ENCODE measurements at regions not wholly inside any gene's neighbourhood (a gene's known extent, or its start where the extent isn't known, plus 50 kb on each side); places are given as distances from the start of the nearest gene placed in this dataset.
A peak's percentile ranks its signal among the peaks of the same experiment; 100 is the strongest.
"Not testable (repeated sequence)": the region's sequence is repeated elsewhere in the genome, so short reads cannot be mapped to it uniquely, and the experiment has no call there.

DNA sequence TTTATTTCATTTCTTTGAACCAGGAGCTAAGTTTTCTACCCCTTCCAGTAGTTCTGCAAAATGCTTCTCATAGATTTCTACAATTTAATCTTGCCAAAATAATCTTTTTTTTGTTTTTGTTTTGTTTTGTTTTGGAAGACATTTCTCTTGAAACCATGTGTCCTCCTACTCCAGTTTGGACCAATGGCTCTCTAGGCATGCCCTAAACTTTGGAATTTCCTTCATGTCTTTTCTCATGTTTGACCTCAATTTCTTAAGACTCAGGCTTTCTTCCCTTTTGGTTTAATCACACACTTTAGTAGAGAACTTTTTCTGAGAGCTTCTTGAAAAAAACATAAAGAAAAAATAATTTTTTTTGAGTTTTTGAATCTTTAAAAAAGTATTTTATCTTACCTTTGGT, 173.8 kb downstream of the GJA1 start:
- H3K4me3 ChIP-seq, result no peak overlapping the region
- no peak for ATAC-seq (replicated peaks in 6 of 8)
- no peaks in the 10 kb centered on the region for H3K4me1 ChIP-seq (replicated peaks in 1 of 2)
- in situ Hi-C loops (cut with MboI; ENCODE audit: low pct_unique_long_range_greater_than_20kb in 2 of 9, low sequenced_read_pairs in 9 of 9, unreplicated experiment in 9 of 9), result no loop called here
- H3K27ac ChIP-seq, result no peak overlapping the region

DNA sequence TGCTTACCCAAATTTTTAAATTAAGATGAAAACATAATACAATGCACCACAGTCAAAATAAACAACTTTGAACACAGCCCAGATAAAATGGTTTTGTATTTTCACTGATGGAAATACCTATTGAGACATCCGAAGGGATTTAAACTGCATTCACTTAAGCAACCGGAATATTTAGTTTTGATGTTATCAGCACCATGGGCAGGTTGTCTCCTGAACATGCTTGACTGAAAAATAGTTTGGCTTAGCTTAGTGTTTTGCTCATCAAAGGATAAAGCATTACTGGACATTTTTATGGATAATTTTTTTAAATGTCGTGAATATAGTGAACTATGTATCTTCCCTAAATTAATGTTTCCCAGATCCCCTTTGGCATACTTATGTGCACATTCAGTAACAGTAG, 177.5 kb downstream of the GJA1 start:
- no peak for ATAC-seq (replicated peaks in 6 of 8)
- Histone ChIP-seq H3K27ac (no peak overlapping the region), H3K4me3 (no peak overlapping the region), H3K4me1 (replicated peaks in 1 of 2) (no peaks in the 10 kb centered on the region)
- in situ Hi-C loops (cut with MboI; ENCODE audit: low pct_unique_long_range_greater_than_20kb in 2 of 9, low sequenced_read_pairs in 9 of 9, unreplicated experiment in 9 of 9), result no loop called here
- WGBS, 10 experiments, result 38 to 100% (median 83%) methylated on average over 1 to 3 of the region's 3 CpGs; no CpG with 5 or more reads in 1 of the 10 experiments

DNA sequence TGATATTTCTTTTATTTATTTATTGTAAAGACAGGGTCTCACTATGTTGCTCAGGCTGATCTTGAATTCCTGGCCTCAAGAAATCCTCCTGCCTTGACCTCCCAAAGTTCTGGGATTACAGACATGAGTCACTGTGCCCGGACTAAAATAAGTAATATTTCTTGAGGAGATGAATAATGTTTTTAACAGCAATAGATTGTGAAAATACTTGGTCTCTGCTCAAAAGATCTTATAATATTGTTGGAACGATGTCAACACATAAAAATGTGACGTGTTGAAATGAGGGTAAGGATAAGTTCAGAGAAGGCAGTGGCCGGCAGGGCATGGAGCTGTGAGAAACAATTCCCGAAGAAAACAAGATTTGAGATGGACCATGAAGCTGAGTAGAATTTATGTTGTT, 178.7 kb downstream of the GJA1 start:
- WGBS, 10 experiments, result 59 to 98% (median 86%) methylated on average over 2 to 5 of the region's 5 CpGs; no CpG with 5 or more reads in 2 of the 10 experiments
- peaks cover 0 to 5% of the 10 kb centered on the region in 2 donors for H3K4me1 ChIP-seq (replicated peaks in 1 of 2)

DNA sequence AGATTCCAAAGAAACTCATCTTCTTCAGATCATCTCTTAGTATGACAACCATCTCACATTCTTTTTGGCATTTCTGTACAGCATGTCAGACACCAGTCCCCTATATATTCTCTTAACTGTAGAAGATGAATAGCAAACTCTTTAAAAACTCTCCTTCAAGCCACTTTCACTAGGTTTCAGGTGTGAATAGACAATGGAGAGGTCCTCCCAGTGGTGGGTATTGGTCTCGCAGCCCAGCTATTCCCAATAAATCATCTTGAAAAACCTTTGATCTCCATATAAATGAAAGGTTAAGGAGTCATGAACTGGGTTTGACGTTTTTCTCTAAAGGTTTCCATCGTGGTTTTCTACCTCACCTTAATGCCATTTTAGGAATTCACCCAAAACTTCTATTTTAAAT, 180.0 kb downstream of the GJA1 start:
- no peak for ATAC-seq (replicated peaks in 6 of 8)
- no peak overlapping the region for H3K4me3 ChIP-seq
- in situ Hi-C loops (cut with MboI; ENCODE audit: low pct_unique_long_range_greater_than_20kb in 2 of 9, low sequenced_read_pairs in 9 of 9, unreplicated experiment in 9 of 9), result no loop called here
- H3K4me1 ChIP-seq (replicated peaks in 1 of 2), result peaks cover 0 to 6% of the 10 kb centered on the region in 2 donors
- WGBS, 10 experiments, result 31 to 100% (median 62%) methylated on average over 1 to 3 of the region's 3 CpGs; no CpG with 5 or more reads in 1 of the 10 experiments
- no peak overlapping the region for H3K27ac ChIP-seq

More for the DNA sequence above, 178.7 kb downstream of the GJA1 start:
- Histone ChIP-seq H3K27ac (no peak overlapping the region), H3K4me3 (no peak overlapping the region)
- in situ Hi-C loops (cut with MboI; ENCODE audit: low pct_unique_long_range_greater_than_20kb in 2 of 9, low sequenced_read_pairs in 9 of 9, unreplicated experiment in 9 of 9), result no loop called here
- ATAC-seq (replicated peaks in 6 of 8), result no peak

DNA sequence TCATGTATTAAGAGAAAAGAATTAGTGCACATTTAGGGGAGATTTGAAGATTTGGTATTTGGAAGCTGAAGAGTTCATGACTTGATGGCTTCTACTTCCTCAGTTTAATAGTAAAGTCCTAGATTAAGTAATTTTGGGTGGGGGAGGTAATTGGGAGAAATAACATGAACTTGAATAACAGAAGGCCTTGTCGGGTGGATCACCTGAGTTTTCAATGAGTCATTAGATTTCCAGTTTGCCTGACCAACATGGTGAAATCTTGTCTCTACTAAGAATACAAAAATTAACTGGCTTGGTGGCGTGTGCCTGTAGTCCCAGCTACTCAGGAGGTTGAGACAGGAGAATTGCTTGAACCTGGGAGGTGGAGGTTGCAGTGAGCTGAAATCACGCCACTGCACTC, 181.0 kb downstream of the GJA1 start:
- Histone ChIP-seq H3K27ac (no peak overlapping the region), H3K4me1 (replicated peaks in 1 of 2) (peaks cover 0 to 6% of the 10 kb centered on the region in 2 donors), H3K4me3 (no peak overlapping the region)
- in situ Hi-C loops (cut with MboI; ENCODE audit: low pct_unique_long_range_greater_than_20kb in 2 of 9, low sequenced_read_pairs in 9 of 9, unreplicated experiment in 9 of 9), result no loop called here
- no peak for ATAC-seq (replicated peaks in 6 of 8)
- 56 to 100% (median 80%) methylated on average over 1 to 3 of the region's 3 CpGs; no CpG with 5 or more reads in 3 of the 10 experiments for WGBS, 10 experiments

DNA sequence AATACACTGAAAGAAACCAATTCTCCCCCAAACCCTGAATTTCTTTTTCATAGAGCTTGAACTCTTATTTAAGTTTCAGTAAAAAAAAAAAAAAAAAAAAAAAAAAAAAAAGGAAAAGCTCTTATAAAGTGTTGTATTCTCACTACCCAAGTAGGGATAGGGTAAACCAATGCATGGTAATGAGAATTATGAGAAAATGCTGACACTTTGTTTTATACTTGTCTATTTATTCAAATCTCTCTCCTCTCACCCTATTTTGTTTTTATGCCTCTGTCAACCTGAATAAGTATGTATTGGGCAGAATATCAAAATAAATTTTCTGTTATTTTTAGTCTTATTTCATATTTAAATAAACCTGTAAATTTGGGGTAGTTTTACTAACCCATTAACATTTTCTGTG, 181.9 kb downstream of the GJA1 start:
- in situ Hi-C loops (cut with MboI; ENCODE audit: low pct_unique_long_range_greater_than_20kb in 2 of 9, low sequenced_read_pairs in 9 of 9, unreplicated experiment in 9 of 9), result no loop called here
- no peak overlapping the region for H3K27ac ChIP-seq
- no peak overlapping the region for H3K4me3 ChIP-seq
- no peak for ATAC-seq (replicated peaks in 6 of 8)
- peaks cover 0 to 6% of the 10 kb centered on the region in 2 donors for H3K4me1 ChIP-seq (replicated peaks in 1 of 2)

DNA sequence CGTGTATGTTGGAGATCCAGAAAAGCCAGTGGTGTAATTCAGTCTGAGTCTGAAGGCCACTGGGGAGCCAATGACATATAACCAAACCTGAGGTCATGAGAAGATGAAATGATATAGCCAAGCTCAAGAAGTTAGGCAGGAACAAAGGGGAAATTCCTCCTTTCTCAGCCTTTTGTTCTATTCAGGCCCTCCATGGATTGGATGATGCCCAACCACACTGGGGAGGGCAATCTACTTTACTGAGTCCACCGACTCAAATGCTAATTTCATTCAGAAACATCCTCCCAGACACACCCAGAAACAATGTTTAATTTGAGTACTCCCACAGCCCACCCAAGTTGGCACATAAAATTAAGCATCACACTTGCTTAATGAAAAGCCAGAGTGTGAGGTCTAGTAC, 183.6 kb downstream of the GJA1 start:
- H3K4me1 ChIP-seq (replicated peaks in 1 of 2), result peaks cover 0 to 6% of the 10 kb centered on the region in 2 donors
- WGBS, 10 experiments, result 13 to 83% (median 20%) methylated on average over 1 to 2 of the region's 2 CpGs; no CpG with 5 or more reads in 3 of the 10 experiments
- in situ Hi-C loops (cut with MboI; ENCODE audit: low pct_unique_long_range_greater_than_20kb in 2 of 9, low sequenced_read_pairs in 9 of 9, unreplicated experiment in 9 of 9), result no loop called here
- H3K4me3 ChIP-seq, result no peak overlapping the region
- no peak overlapping the region for H3K27ac ChIP-seq
- ATAC-seq (replicated peaks in 6 of 8), result peak in 1 of 8 experiments; percentile 26

DNA sequence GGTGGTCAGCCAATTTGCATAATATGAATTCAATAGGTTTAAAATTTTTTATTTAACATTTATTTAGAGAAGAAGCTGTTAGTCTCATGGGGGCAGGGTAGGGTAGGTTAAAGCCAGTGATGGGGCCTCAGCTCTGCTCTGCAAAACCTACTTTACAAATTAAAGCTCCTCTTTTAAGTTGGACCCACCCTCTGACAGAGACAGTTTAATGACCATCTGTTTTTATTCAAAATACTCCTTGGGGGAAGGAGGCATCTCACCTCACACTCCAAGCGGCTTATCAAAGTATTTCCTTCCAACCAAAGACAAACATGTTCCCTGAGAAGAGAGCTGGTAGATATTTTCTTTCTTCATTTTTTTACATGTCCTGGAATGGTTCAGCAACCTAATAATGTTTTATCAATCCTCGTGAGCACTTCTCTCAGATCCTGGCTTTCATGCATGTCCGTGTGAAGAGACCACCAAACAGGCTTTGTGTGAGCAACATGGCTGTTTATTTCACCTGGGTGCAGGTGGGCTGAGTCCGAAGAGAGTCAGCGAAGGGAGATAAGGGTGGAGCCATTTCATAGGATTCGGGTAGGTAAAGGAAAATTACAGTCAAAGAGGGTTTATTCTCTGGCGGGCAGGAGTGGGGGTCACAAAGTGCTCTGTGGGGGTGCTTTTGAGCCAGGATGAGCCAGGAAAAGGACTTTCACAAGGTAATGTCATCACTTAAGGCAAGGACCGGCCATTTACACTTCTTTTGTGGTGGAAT, 184.7 kb downstream of the GJA1 start:
- 40 to 73% (median 68%) methylated on average over 1 to 4 of the region's 8 CpGs; no CpG with 5 or more reads in 2 of the 10 experiments for WGBS, 10 experiments
- Histone ChIP-seq H3K27ac (no peak overlapping the region), H3K4me3 (no peak overlapping the region), H3K4me1 (replicated peaks in 1 of 2) (peaks cover 0 to 6% of the 10 kb centered on the region in 2 donors)
- ATAC-seq (replicated peaks in 6 of 8), result no peak
- in situ Hi-C loops (cut with MboI; ENCODE audit: low pct_unique_long_range_greater_than_20kb in 2 of 9, low sequenced_read_pairs in 9 of 9, unreplicated experiment in 9 of 9), result no loop called here

DNA sequence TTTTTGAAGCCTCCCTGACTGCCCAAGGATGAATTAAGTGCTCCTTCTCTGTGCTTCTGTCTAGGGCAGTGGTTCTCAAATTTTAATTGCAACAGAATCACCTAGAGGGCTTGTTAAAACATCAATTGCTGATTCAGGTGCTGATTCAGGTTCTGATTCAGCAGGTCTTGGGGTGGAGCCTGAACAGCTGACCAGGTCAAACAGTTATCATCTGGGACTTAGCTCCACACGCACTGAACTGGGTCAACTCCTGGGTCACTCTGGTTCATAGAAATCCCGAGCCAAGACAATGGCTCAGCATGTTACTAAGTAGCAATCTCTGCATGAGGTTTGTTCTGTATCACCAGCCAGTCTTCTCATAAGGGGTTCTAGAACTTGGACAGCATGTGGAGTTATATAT, 192.3 kb downstream of the GJA1 start:
- 0 to 83% (median 48%) methylated on average over 1 to 2 of the region's 2 CpGs; no CpG with 5 or more reads in 4 of the 10 experiments for WGBS, 10 experiments
- Histone ChIP-seq H3K27ac (no peak overlapping the region), H3K4me1 (replicated peaks in 1 of 2) (no peaks in the 10 kb centered on the region), H3K4me3 (no peak overlapping the region)
- no peak for ATAC-seq (replicated peaks in 6 of 8)
- in situ Hi-C loops (cut with MboI; ENCODE audit: low pct_unique_long_range_greater_than_20kb in 2 of 9, low sequenced_read_pairs in 9 of 9, unreplicated experiment in 9 of 9), result no loop called here

DNA sequence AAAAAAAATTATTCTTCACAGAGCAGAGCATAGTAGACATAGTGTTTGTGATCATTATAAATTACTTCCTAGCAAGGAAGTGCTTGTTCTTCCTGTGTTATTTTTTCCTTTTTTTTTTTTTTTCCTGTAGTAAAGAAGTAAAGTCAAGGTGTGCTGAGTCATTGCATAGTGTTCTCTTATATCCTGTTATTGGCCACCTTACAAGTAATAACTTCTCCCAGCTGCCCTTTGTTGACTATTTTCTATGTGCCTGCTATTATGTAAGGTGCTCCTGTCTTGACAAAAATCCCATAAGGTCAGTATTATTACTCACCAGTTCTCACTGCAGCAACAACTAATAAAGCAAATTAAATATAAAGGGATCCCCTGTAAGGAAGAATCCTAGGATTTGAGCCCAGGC, 195.3 kb downstream of the GJA1 start:
- H3K4me3 ChIP-seq, result no peak overlapping the region
- H3K4me1 ChIP-seq (replicated peaks in 1 of 2), result no peaks in the 10 kb centered on the region
- no peak overlapping the region for H3K27ac ChIP-seq
- ATAC-seq (replicated peaks in 6 of 8), result no peak
- in situ Hi-C loops (cut with MboI; ENCODE audit: low pct_unique_long_range_greater_than_20kb in 2 of 9, low sequenced_read_pairs in 9 of 9, unreplicated experiment in 9 of 9), result no loop called here

DNA sequence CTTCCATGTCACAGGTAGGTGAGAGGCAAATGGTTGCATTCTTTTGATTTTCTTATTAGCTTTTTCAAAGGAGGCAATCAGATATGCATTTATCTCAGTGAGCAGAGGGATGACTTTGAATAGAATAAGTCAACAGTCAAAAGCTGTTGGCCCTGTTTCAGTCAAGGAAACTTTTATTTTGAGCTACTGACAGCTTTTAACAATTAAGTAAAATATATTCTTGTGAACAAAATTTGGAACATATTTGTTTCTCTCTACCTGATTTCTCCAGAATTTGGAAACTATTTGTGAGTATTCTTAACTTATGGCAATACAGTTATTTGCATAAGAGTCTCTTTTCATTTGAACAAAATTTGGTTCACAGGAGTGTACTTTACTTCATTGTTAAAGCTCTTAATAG, 196.3 kb downstream of the GJA1 start:
- H3K27ac ChIP-seq; ATAC-seq (replicated peaks in 6 of 8); in situ Hi-C loops (cut with MboI; ENCODE audit: low pct_unique_long_range_greater_than_20kb in 2 of 9, low sequenced_read_pairs in 9 of 9, unreplicated experiment in 9 of 9); H3K4me3 ChIP-seq; H3K4me1 ChIP-seq (replicated peaks in 1 of 2): not testable (repeated sequence)

DNA sequence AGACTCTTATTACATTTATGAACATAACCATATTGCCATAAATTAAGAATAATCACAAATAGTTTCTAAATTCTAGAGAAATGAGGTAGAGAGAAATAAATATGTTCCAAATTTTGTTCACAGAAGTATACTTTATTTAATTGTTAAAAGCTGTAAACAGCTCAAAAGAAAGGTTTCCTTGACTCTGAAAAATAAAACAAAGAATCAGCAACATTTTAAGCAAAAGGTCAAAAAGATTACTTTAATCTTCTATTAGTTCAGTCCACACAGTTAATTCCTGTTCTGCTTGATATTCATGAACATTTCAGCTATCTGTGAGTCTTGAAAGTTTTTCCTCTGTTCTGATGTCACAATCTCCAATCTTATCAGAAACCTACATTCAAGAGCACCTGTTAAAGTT, 197.9 kb downstream of the GJA1 start:
- ATAC-seq (replicated peaks in 6 of 8), result no peak
- Histone ChIP-seq H3K4me1 (replicated peaks in 1 of 2) (no peaks in the 10 kb centered on the region), H3K27ac (no peak overlapping the region), H3K4me3 (no peak overlapping the region)
- in situ Hi-C loops (cut with MboI; ENCODE audit: low pct_unique_long_range_greater_than_20kb in 2 of 9, low sequenced_read_pairs in 9 of 9, unreplicated experiment in 9 of 9), result no loop called here

DNA sequence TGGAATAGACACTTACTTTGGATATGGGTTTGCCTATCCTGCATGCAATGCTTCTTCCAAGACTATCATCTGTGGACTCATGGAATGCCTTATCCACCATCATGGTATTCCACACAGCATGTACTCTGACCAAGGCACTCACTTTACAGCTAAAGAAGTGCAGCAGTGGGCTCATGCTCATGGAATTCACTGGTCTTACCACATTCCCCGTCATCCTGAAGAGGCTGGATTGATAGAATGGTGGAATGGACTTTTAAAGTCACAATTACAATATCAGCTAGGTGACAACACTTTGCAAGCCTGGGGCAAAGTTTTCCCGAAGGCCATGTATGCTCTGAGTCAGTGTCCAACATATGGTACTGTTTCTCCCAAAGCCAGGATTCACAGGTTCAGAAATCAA, 199.1 kb downstream of the GJA1 start:
- ATAC-seq (replicated peaks in 6 of 8); in situ Hi-C loops (cut with MboI; ENCODE audit: low pct_unique_long_range_greater_than_20kb in 2 of 9, low sequenced_read_pairs in 9 of 9, unreplicated experiment in 9 of 9); H3K4me1 ChIP-seq (replicated peaks in 1 of 2); H3K27ac ChIP-seq; H3K4me3 ChIP-seq: not testable (repeated sequence)
- 17 to 72% (median 56%) methylated on average over 1 to 2 of the region's 2 CpGs; no CpG with 5 or more reads in 6 of the 10 experiments for WGBS, 10 experiments

DNA sequence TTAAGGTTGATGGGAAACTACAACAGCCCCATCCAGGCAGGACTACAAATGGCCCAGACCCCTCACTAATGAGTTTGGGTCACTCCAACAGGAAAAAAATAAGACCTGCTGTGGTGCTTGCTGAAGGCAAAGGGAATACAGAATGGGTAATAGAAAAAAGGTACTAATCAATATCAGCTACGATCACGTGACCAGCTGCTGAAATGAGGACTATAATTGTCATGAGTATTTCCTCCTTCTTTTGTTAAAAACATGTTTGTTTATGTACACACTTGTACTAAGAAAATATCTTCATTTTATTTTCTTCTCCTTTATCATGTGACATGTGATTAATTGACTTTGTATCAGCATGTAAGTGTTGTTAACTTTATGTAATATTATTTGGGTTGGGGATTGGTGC, 199.9 kb downstream of the GJA1 start:
- ATAC-seq (replicated peaks in 6 of 8), result no peak
- Histone ChIP-seq H3K27ac (no peak overlapping the region), H3K4me3 (no peak overlapping the region), H3K4me1 (replicated peaks in 1 of 2) (no peaks in the 10 kb centered on the region)
- 33 to 100% (median 93%) methylated on average over 1 to 2 of the region's 2 CpGs; no CpG with 5 or more reads in 6 of the 10 experiments for WGBS, 10 experiments
- in situ Hi-C loops (cut with MboI; ENCODE audit: low pct_unique_long_range_greater_than_20kb in 2 of 9, low sequenced_read_pairs in 9 of 9, unreplicated experiment in 9 of 9), result no loop called here

Data from motor neuron (in vitro differentiated cells).